ENCODE measurements at regions not wholly inside any gene's neighbourhood (a gene's known extent, or its start where the extent isn't known, plus 50 kb on each side); places are given as distances from the start of the nearest gene placed in this dataset.

DNA sequence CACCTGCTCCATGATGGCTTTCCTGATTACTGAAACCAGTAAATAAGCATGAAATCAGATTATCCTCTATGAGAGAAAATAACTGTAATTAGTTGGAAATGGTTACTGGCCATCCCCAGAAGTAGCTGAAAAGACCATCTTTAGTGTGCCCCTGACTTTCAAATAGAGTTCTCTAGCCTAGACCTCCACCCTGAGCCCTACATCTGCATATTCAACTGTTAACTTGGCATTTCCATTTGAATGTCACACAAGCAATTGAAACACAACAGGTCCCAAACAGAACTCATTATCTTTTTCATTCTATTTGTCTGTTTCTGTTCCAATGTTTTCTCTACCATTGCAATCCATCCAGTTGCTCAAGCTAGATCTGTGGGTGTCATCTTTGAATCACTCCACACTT, 952.3 kb downstream of the RPA4 start (continued):
- TF ChIP-seq ZBTB1 (CRISPR knock-in tag; IDR thresholded peaks at IDR 0.05; ENCODE audit: borderline replicate concordance, low read depth) (no peak), ZNF197 (CRISPR knock-in tag; IDR thresholded peaks at IDR 0.05; ENCODE audit: low read depth) (no peak), ZFP1 (CRISPR knock-in tag; IDR thresholded peaks at IDR 0.05) (no peak), ZNF444 (CRISPR knock-in tag; IDR thresholded peaks at IDR 0.05) (no peak), ZNF133 (CRISPR knock-in tag; IDR thresholded peaks at IDR 0.05) (no peak), PRPF4 (IDR thresholded peaks at IDR 0.05; ENCODE audit: insufficient read depth, low read depth, low read length, poor library complexity, severe bottlenecking) (no peak), TAF7 (tag; IDR thresholded peaks at IDR 0.05) (no peak), SMARCA4 (IDR thresholded peaks at IDR 0.05) (no peak), MECOM (CRISPR knock-in tag; IDR thresholded peaks at IDR 0.05) (no peak)
- TF ChIP-seq, protein P1, sequence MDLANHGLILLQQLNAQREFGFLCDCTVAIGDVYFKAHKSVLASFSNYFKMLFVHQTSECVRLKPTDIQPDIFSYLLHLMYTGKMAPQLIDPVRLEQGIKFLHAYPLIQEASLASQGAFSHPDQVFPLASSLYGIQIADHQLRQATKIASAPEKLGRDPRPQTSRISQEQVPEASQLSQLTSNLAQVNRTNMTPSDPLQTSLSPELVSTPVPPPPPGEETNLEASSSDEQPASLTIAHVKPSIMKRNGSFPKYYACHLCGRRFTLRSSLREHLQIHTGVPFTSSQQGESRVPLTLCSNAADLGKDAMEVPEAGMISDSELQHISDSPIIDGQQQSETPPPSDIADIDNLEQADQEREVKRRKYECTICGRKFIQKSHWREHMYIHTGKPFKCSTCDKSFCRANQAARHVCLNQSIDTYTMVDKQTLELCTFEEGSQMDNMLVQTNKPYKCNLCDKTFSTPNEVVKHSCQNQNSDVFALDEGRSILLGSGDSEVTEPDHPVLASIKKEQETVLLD (IDR thresholded peaks at IDR 0.05), result no peak

DNA sequence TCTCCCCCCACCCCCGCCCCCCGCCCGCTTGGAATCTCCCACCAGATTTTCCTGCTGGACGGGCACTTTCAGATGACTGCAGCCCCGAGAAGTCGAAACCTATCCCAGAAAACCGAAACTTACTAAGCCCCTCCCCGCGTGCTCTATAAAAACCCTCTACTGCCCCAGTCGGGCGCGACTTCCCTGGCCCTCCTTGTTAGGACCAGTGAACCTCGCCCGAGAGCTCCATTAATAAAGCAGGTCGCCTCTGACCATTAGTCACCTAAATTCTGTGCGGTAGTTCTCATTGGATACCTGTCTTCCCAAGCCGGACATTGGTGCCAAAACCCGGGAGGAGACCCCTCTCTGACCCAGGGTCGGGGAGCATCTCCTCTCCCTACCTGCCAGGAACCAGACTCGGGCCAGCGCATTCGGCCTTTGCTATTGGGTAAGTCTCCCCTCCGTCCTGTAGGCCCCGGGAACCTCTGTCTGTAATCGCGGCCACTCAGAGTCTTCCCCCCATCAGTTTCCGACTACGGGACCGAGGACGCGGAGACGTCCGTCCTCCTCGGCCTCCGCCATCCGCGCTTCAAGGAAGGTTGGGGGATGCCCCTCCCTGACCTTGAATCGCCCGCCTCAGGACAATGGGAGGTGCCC, 958.0 kb downstream of the RPA4 start:
- H3K79me2 ChIP-seq (ENCODE audit: control insufficient read depth, insufficient read depth, low read length), result no peaks in the 10 kb centered on the region
- CTCF ChIA-PET (ENCODE audit: low intra/inter-chr PET ratio), result no interaction called here
- DNase-seq (ENCODE audit: extremely low read depth in 1 of 4, low spot score in 3 of 4) (no peak), ATAC-seq (no peak), FAIRE-seq (no peak)
- H3K9me3 ChIP-seq (replicated peaks; ENCODE audit: control insufficient read depth, insufficient read depth, low read depth, low read length), result no peaks in the 10 kb centered on the region
- POLR2A ChIA-PET, result interaction anchor here (0.7 kb wide), 1 partner anchor 9 kb away, joined by 3 read pairs; no protein-coding TSS in a partner anchor
- H2AFZ ChIP-seq (ENCODE audit: low read depth, low read length), result no peak overlapping the region
- no peaks in the 10 kb centered on the region for H4K20me1 ChIP-seq (replicated peaks; ENCODE audit: control insufficient read depth, insufficient read depth, low read length)
- H3K27me3 ChIP-seq (ENCODE audit: control insufficient read depth in 2 of 2, insufficient read depth in 2 of 2, low read length in 2 of 2), result peaks cover 0 to 9% of the 10 kb centered on the region in 2 experiments; a peak in 1 of 5 replicates
- H3K36me3 ChIP-seq (ENCODE audit: control insufficient read depth, insufficient read depth, low read length), result no peaks in the 10 kb centered on the region
- intact Hi-C loops (cut with micrococcal nuclease) (no loop called here), in situ Hi-C loops (cut with MboI) (no loop called here)
- no peaks in the 10 kb centered on the region for H3K4me1 ChIP-seq (replicated peaks in 1 of 2; ENCODE audit: control insufficient read depth in 2 of 2, insufficient read depth in 2 of 2, low read length in 2 of 2)
- H3K9me1 ChIP-seq (ENCODE audit: control insufficient read depth, insufficient read depth, low read length), result no peaks in the 10 kb centered on the region
- no TSS peak for BruUV-seq (replicated peaks)
- H3K27ac ChIP-seq (ENCODE audit: extremely low read depth, low read depth, low read length), result no peak overlapping the region
- no peak overlapping the region for H3K4me3 ChIP-seq
- no peak overlapping the region for H3K9ac ChIP-seq (ENCODE audit: insufficient read depth in 1 of 2, low read depth in 2 of 2, low read length in 2 of 2)
- H3K4me2 ChIP-seq (ENCODE audit: insufficient read depth, low read length), result no peak overlapping the region
- 19% methylated on average over 17 of the region's 39 CpGs for WGBS (ENCODE audit: insufficient coverage, low coverage, missing lambda C conversion rate)
- TF ChIP-seq JUNB (CRISPR knock-in tag; conservative IDR thresholded peaks at IDR 0.05) (no peak), ZC3H11A (IDR thresholded peaks at IDR 0.05; ENCODE audit: low read depth, low read length) (no peak), NFATC3 (IDR thresholded peaks at IDR 0.05) (no peak), CBX8 (IDR thresholded peaks at IDR 0.05; ENCODE audit: borderline replicate concordance, extremely low read depth, low read depth, low read length, poor library complexity, severe bottlenecking) (no peak), CEBPB (tag; IDR thresholded peaks at IDR 0.05) (no peak), HEY1 (CRISPR knock-in tag; IDR thresholded peaks at IDR 0.05; ENCODE audit: borderline replicate concordance) (no peak), SMAD2 (IDR thresholded peaks at IDR 0.05; ENCODE audit: low read depth, low read length) (no peak), ZKSCAN1 (IDR thresholded peaks at IDR 0.05; ENCODE audit: low read depth, low read length) (no peak), SLC30A9 (CRISPR knock-in tag; IDR thresholded peaks at IDR 0.05) (no peak), POLR2H (tag; IDR thresholded peaks at IDR 0.05; ENCODE audit: low read depth) (no peak), KLF13 (tag; IDR thresholded peaks at IDR 0.05; ENCODE audit: borderline replicate concordance, low read depth) (no peak)
- TF ChIP-seq, protein P2, sequence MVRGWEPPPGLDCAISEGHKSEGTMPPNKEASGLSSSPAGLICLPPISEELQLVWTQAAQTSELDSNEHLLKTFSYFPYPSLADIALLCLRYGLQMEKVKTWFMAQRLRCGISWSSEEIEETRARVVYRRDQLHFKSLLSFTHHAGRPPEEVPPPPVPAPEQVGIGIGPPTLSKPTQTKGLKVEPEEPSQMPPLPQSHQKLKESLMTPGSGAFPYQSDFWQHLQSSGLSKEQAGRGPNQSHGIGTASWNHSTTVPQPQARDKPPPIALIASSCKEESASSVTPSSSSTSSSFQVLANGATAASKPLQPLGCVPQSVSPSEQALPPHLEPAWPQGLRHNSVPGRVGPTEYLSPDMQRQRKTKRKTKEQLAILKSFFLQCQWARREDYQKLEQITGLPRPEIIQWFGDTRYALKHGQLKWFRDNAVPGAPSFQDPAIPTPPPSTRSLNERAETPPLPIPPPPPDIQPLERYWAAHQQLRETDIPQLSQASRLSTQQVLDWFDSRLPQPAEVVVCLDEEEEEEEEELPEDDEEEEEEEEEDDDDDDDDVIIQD (CRISPR knock-in tag; IDR thresholded peaks at IDR 0.05), result no peak
